ENCODE measurements at regions not wholly inside any gene's neighbourhood (a gene's known extent, or its start where the extent isn't known, plus 50 kb on each side); places are given as distances from the start of the nearest gene placed in this dataset.
"Not testable (repeated sequence)": the region's sequence is repeated elsewhere in the genome, so short reads cannot be mapped to it uniquely, and the experiment has no call there.

DNA sequence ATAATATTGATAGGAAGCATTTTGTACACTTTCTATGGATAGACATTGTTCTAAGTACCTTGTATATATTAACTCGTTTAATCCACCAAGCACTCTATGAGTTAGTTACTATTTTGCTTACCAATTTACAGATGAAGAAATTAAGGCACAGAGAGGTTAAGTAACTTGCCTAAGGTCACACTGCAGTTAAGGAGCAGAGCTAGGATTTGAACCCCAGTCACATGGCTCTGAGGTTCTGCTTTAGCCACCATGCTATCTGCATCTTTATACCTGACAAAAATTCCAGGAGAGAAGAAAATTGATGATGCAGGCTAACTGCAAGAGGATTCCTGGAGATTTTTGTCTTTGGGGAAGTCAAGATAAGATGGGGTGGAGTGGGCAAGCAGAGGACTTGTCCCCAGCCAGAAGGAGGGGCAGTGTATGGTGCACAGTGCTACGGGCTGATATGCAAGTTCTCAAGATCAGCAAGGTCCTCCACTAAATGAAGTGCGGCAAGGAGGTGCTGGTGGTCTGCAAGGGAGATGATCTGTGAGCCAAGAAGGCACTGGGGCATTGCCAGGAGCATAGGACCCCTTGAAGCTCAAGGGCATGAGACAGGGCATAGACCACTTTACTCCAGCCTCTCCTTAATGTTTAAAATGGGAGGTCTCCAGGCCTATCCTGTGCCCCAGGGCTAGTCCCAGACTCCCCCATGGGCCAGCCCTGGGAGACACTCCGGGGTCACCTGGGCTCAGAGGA lies 430.6 kb downstream of the RPS24 start:
- DNase-seq: no peak

- no peak for DNase-seq
These were observed 431.2 kb downstream of the RPS24 start for GRCh38 chr10:78464856-78465267.

DNA sequence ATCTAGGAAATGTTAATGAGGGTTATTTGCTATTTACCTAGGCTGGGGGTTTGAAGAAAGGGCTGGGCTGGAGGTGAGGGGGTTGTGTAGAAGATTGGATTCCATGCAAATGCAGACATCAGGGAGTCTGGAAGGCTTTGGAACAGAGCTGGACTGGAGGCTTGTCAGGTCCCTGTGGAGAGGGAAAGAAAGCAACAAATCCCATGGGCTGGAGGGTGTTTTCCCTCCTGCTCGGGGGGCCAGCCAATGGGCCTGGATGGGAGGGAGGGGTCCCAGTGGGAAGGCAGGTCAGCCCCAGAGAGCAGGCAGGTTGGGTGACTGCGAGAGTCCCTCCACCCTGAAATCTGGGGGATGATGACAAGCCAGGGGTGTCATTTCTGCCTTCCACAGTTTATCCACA lies 431.8 kb downstream of the RPS24 start:
- no peak for DNase-seq

DNA sequence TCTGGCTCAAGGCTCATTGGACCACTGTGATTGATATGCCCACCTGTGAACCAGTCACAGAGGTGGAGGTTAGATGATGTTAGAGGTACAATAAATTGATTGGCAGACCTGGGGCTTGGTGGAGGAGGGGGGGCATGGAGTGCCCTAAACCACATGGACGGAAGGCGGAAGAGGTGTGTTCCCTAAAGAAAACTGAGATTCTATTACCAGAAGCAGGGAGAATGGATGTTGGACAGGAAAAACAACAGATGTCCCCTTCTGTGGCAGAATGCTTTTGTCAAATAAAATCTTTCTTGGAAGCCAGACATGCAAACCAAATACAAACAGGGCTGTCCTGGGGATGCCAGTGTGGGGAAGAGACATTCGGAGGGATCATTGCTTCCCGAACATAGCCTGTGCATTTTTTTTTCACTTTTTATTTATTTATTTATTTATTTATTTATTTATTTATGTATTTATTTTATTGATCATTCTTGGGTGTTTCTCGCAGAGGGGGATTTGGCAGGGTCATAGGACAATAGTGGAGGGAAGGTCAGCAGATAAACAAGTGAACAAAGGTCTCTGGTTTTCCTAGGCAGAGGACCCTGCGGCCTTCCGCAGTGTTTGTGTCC lies 433.9 kb downstream of the RPS24 start:
- no peak for DNase-seq

DNA sequence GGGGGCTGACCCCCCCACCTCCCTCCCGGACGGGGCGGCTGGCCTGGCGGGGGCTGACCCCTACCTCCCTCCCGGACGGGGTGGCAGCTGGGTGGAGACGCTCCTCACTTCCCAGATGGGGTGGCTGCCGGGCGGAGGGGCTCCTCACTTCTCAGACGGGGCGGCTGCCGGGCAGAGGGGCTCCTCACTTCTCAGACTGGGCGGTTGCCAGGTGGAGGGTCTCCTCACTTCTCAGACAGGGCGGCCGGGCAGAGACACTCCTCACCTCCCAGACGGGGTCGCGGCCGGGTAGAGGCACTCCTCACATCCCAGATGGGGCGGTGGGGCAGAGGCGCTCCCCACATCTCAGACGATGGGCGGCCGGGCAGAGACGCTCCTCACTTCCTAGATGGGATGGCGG lies 435.1 kb downstream of the RPS24 start:
- DNase-seq: not testable (repeated sequence)

DNA sequence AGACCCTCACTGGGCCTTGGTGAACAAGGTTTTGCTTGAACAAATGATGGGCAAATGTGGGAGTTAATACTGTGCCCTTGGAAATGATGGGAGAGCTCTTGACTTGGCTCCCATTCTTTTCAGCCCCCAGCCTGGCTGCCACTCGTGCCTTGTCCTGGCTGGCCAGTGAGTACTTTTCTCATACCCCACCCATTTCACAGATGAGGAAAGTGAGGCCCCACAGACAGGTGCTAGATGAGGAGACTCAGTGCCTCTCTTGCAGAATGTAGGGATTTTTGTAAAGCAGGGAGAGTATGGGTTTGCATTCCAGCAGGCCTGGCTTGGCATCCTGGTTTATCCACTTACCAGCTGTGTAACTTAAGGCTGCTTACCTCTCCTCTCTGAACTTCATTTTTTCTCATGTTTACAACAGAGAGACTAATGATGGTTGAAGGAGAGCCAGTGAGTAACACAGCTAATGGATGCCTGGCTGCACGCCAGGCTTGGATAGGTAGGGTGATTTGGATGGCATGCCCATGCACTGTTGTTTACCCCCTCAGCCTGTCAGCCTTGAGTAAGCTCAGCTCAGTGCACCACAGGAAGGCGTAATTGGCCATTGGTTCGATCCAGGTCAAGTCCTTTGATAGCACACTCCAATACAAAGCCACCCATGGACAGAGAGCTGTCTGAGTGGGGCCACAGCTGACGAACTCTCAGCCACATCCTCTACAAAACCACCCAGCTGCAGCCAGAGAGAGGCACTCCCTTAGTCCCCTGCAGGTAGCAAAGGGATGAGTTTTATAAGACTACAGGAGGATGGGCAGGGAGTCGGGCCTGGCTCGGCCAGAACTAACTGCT lies 436.8 kb downstream of the RPS24 start:
- DNase-seq: no peak

DNA sequence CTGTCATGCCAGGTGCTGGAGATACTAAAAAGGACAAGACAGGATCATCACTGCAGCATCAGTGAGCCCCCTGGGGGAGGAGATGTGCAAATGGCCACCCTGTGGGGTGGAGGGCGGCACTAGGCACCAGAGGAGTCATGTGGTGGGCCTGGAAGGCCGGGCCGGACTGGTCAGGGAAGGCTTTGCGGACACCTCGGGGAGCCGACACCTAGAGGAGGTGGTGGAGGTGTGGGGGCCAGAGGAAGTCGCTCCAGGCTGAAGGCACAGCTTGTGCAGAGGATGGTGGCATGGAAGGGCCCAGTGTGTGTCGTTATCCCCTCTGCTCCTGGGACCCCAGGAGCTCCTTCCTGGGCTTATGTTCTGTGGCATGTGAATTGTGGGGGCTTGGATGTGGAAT lies 437.7 kb downstream of the RPS24 start:
- DNase-seq: no peak

GRCh38 chr10:78471723-78472550 lies 438.3 kb downstream of the RPS24 start:
- DNase-seq: no peak

DNA sequence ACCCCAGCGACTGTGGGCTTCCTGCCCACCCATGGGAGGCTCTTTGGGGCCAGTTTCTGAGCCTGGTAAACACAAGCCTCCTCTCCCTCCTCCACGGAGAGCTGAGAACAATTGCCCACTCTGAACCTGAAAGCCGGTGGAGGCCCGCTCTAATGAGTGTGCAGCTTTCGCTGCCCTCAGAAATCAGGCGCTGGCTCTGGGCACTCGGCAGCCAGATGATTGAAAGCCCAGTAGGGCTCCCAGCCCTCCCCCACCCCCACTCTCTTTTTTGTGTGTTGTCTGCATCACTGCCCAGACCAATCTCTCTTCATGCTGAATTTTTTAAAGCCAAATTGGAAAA lies 438.9 kb downstream of the RPS24 start:
- no peak for DNase-seq

DNA sequence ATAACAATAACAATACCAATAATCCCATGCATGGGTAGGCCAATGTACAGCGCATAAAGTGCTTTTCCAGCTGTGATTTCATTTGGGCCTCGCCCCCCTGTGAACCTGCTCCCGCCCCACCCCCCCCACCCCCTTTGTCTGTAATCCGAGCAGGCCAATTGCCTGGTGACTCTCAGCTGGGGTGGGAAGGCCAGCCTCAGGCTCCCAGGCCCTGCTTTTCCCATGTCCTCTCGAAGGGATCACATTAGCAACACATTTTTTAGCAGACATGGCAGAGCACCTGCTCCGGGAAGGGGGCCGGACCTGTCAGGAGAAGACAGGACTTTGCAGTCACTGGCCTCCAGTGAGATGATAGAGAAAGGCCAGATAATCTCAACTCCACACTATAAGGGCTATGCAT lies 439.3 kb downstream of the RPS24 start:
- DNase-seq: peak; percentile 45

DNA sequence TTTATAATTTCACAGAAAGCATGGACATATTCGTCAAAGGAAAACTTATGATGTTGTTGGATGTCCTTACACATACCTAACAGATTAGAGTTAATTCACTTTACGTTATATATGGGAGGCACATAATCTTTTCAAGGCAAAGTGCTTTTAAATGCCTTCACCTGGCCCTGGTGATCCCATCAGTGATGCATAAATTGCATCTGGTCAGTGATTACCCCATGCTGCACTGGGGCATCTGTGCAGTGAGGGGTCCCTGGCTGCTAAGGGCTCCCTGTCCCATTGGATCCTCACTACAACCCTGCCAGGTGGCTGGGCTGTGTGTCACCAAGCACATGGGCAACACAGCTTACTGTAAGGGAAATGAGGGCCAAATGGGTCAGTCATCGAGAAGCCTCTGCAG lies 441.1 kb downstream of the RPS24 start:
- no peak for DNase-seq

- no peak for DNase-seq
These were observed 441.8 kb downstream of the RPS24 start for GRCh38 chr10:78475437-78475836.

DNA sequence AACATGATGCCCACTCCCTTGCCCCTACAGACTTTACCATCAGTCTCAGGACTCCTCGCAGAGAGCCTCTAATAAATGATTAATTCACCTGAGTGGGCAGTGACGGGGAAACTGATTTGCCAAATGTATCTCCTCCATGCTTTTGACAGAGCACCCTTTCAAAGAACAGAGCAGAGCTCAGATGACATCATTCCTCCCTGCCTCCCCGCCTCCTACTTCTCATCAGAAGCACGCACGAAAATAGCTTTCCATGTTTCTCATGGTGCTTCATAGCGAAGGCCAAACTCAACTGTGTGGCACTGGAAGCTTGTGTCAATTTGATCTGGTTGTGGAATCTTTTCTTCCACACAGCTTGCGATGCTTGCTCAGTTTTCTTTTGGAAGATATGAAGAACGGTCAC lies 442.5 kb downstream of the RPS24 start:
- DNase-seq: no peak

- no peak for DNase-seq
These were observed 443.2 kb downstream of the RPS24 start for GRCh38 chr10:78476844-78477243.

- no peak for DNase-seq
These were observed 445.3 kb downstream of the RPS24 start for GRCh38 chr10:78478919-78479318.

DNA sequence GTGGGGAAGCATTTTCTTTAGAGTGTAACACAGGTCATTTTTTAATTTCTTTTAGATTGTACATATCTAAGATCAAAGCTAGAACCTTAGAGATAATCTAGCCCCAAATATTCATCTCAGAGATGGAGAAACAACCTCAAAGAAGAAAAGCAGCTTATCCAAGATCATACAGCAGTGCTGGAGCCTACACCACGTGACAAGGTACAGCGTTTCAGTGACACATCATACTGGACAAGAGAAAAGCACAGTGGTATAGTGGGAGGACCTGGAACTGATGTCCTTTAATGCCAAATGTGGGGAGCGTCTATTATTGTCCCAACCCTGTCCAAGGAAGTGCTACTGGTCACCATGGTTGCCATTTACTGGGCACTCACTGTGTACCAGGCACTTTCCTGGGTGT lies 445.8 kb downstream of the RPS24 start:
- no peak for DNase-seq

- DNase-seq: no peak
These were observed 448.2 kb downstream of the RPS24 start for GRCh38 chr10:78481842-78482241.

- DNase-seq: no peak
These were observed 450.0 kb downstream of the RPS24 start for GRCh38 chr10:78483641-78484040.

DNA sequence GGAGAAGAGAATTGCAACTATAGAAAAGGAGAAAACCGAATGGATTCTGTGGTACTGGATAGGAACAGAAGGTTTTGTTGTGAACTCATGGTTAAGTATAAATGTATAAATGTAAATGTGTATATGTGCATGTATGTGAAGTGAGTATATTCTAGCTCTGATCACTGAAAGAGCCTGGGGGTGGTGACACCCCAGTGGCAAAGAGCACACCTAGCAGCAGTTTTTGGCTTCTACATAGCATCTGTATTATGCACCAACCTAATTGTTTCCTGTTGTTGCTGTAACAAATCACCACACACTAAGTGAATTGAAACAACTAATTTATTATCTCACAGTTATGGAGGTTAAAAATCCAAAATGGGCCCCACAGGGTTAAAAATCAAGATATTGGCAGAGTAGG lies 455.4 kb downstream of the RPS24 start:
- no peak for DNase-seq

GRCh38 chr10:78491812-78492211 lies 458.1 kb downstream of the RPS24 start:
- DNase-seq: no peak

DNA sequence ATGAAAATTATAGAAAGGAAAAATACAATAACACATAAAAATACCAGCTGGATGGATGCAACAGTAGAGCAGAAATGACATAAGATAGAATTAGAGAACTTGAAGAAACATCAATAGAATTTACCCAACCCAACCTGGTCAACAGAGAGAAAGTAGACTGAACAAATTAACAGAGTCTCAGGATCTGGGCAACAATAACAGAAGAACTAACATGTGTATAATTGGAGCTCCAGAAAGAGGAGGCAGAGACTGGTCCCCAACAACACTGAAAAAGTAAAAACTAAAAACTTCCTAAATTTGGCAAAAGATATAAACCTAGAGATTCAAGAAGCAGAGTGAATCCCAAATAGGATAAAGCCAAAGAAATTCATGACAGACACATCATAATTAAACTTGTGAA lies 458.8 kb downstream of the RPS24 start:
- DNase-seq: no peak

DNA sequence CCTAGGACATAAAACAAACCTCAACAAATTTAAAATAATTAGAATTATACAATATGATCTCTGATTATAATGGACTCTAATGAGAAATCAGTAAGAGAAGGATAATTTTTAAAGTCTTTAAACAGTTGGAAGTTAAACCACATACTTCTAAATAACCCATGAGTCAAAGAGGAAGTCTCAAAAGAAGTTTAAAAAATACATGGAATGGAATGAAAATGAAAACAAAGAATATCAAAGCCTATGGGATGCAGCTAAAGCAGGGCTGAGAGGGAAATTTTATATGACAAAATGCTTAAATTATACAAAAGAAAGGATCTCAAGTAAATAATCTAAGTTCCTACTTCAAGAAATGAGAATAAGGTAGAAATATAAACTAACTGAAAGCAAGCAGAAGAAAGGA lies 460.5 kb downstream of the RPS24 start:
- no peak for DNase-seq

All from right hindlimb (tissue), 1 donor.